ENCODE measurements at regions not wholly inside any gene's neighbourhood (a gene's known extent, or its start where the extent isn't known, plus 50 kb on each side); places are given as distances from the start of the nearest gene placed in this dataset.
"Not testable (repeated sequence)": the region's sequence is repeated elsewhere in the genome, so short reads cannot be mapped to it uniquely, and the experiment has no call there.

- Histone ChIP-seq H4K20me1 (ENCODE audit: low read length) (no peaks in the 10 kb centered on the region), H3K9me3 (ENCODE audit: low read length) (no peaks in the 10 kb centered on the region), H2AFZ (ENCODE audit: low read length) (no peak overlapping the region), H3K79me2 (ENCODE audit: low read length) (no peaks in the 10 kb centered on the region), H3K4me3 (ENCODE audit: low read length) (no peak overlapping the region), H3K36me3 (ENCODE audit: low read depth, low read length) (no peaks in the 10 kb centered on the region), H3K9ac (ENCODE audit: low read length) (no peak overlapping the region), H3K4me1 (ENCODE audit: insufficient read depth, low read length) (no peaks in the 10 kb centered on the region), H3F3A (ENCODE audit: low read length, unreplicated experiment) (no peaks in the 10 kb centered on the region), H3K27ac (ENCODE audit: low read length) (no peak overlapping the region), H3K27me3 (ENCODE audit: low read length) (no peaks in the 10 kb centered on the region), H3K4me2 (ENCODE audit: low read length) (no peak overlapping the region), H3K9me2 (replicated peaks; ENCODE audit: low read length) (0 out of 2 replicates have a peak, but pooled peaks cover 5% of the 10 kb centered on the region)
- TF ChIP-seq CTCF (conservative IDR thresholded peaks at IDR 0.05; ENCODE audit: low read depth, low read length) (no peak), EZH2phosphoT487 (IDR thresholded peaks at IDR 0.05; ENCODE audit: borderline replicate concordance, low read length) (no peak), EZH2 (IDR thresholded peaks at IDR 0.05; ENCODE audit: low read length, unreplicated experiment) (no peak)
- no TSS peak for BruUV-seq (replicated peaks)
- ATAC-seq (peak; percentile 46), DNase-seq (peak; percentile 5)
- ChIA-PET CTCF (no interaction called here), POLR2A (ENCODE audit: unreplicated experiment) (no interaction called here)
- intact Hi-C loops (cut with micrococcal nuclease), result no loop called here
These were observed 116.9 kb upstream of the BCHE start for GRCh38 chr3:165954171-165954570.

DNA sequence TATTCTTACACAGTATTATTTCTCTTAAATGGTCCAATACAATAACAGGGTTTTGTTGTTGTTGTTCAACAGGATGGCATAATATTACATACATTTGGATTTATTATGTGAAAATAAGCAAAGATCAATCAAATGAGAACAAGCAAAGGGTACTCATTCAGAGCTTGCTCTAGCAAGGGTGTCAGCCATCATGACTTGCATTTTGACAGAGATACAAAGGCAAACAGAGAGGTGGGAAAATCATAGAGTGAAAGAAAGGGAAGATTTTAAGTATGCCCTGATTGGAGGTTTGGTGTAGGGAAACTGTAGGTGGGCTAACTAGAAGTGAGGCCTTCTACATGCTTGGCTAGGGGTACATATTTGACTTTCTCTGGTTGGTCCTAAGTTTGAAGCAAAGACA, 109.1 kb upstream of the BCHE start:
- H3F3A ChIP-seq (ENCODE audit: low read length, unreplicated experiment), result no peaks in the 10 kb centered on the region
- no peak overlapping the region for H2AFZ ChIP-seq (ENCODE audit: low read length)
- H3K4me1 ChIP-seq (ENCODE audit: insufficient read depth, low read length), result no peaks in the 10 kb centered on the region
- ChIA-PET CTCF (no interaction called here), POLR2A (ENCODE audit: unreplicated experiment) (no interaction called here)
- H3K27me3 ChIP-seq (ENCODE audit: low read length), result no peaks in the 10 kb centered on the region
- no peak overlapping the region for H3K4me3 ChIP-seq (ENCODE audit: low read length)
- no peak for ATAC-seq
- BruUV-seq (replicated peaks), result no TSS peak
- no peaks in the 10 kb centered on the region for H3K9me3 ChIP-seq (ENCODE audit: low read length)
- H3K36me3 ChIP-seq (ENCODE audit: low read depth, low read length), result no peaks in the 10 kb centered on the region
- no peak for DNase-seq
- no peak overlapping the region for H3K4me2 ChIP-seq (ENCODE audit: low read length)
- TF ChIP-seq EZH2 (IDR thresholded peaks at IDR 0.05; ENCODE audit: low read length, unreplicated experiment) (no peak), EZH2phosphoT487 (IDR thresholded peaks at IDR 0.05; ENCODE audit: borderline replicate concordance, low read length) (no peak), CTCF (conservative IDR thresholded peaks at IDR 0.05; ENCODE audit: low read depth, low read length) (no peak)
- H3K79me2 ChIP-seq (ENCODE audit: low read length), result no peaks in the 10 kb centered on the region
- H3K9ac ChIP-seq (ENCODE audit: low read length), result no peak overlapping the region
- H3K9me2 ChIP-seq (replicated peaks; ENCODE audit: low read length), result no peaks in the 10 kb centered on the region
- intact Hi-C loops (cut with micrococcal nuclease), result no loop called here
- no peaks in the 10 kb centered on the region for H4K20me1 ChIP-seq (ENCODE audit: low read length)
- no peak overlapping the region for H3K27ac ChIP-seq (ENCODE audit: low read length)

DNA sequence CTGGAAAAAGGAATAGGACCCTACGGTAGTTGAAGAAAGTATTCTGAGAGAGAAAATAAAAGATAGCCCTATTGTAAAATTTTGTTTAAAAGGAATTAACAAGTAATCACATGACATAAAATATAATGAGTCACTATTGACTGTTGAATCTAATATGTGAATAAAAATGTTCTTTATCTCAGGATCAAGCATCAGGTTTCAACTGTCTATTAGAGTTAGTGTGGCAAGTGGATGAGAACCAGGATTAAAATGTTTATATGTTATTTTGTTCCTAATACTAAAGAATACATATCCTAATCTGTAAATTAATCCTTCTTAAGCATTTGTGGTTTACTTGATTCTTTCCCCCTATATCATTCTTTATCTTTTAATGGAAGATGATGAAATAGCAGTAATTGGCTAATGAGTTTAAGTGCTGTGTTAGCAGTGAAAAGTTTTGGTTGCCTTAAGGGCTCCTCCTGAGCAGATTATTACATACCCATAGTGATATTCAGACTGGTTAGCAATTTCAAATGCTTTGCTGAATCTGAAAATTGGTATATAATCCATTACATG, 101.8 kb upstream of the BCHE start:
- Histone ChIP-seq H4K20me1 (ENCODE audit: low read length) (no peaks in the 10 kb centered on the region), H3K9ac (ENCODE audit: low read length) (no peak overlapping the region), H3F3A (ENCODE audit: low read length, unreplicated experiment) (no peaks in the 10 kb centered on the region), H2AFZ (ENCODE audit: low read length) (no peak overlapping the region), H3K27me3 (ENCODE audit: low read length) (no peaks in the 10 kb centered on the region), H3K79me2 (ENCODE audit: low read length) (no peaks in the 10 kb centered on the region), H3K9me3 (ENCODE audit: low read length) (no peaks in the 10 kb centered on the region), H3K4me1 (ENCODE audit: insufficient read depth, low read length) (peaks cover 7% of the 10 kb centered on the region; the same call in 1 of the 2 replicates), H3K36me3 (ENCODE audit: low read depth, low read length) (no peaks in the 10 kb centered on the region), H3K4me2 (ENCODE audit: low read length) (no peak overlapping the region), H3K27ac (ENCODE audit: low read length) (no peak overlapping the region), H3K9me2 (replicated peaks; ENCODE audit: low read length) (no peaks in the 10 kb centered on the region), H3K4me3 (ENCODE audit: low read length) (no peak overlapping the region)
- peak; percentile 25 for DNase-seq
- CTCF ChIA-PET, result no interaction called here
- TF ChIP-seq EZH2phosphoT487 (IDR thresholded peaks at IDR 0.05; ENCODE audit: borderline replicate concordance, low read length) (no peak), EZH2 (IDR thresholded peaks at IDR 0.05; ENCODE audit: low read length, unreplicated experiment) (no peak), CTCF (conservative IDR thresholded peaks at IDR 0.05; ENCODE audit: low read depth, low read length) (no peak)
- ATAC-seq, result peak; percentile 76
- no TSS peak for BruUV-seq (replicated peaks)
- POLR2A ChIA-PET (ENCODE audit: unreplicated experiment), result interaction anchor here (0.6 kb wide), 1 partner anchor 1181 kb away, joined by 3 read pairs; no protein-coding TSS in a partner anchor
- intact Hi-C loops (cut with micrococcal nuclease), result no loop called here

GRCh38 chr3:165936081-165936480, 98.9 kb upstream of the BCHE start:
- ATAC-seq; H3F3A ChIP-seq (ENCODE audit: low read length, unreplicated experiment); H3K27me3 ChIP-seq (ENCODE audit: low read length); H2AFZ ChIP-seq (ENCODE audit: low read length); H3K9ac ChIP-seq (ENCODE audit: low read length); H3K9me2 ChIP-seq (replicated peaks; ENCODE audit: low read length); H3K27ac ChIP-seq (ENCODE audit: low read length); H3K4me2 ChIP-seq (ENCODE audit: low read length); CTCF ChIA-PET; H4K20me1 ChIP-seq (ENCODE audit: low read length); DNase-seq; H3K9me3 ChIP-seq (ENCODE audit: low read length); H3K4me3 ChIP-seq (ENCODE audit: low read length); H3K4me1 ChIP-seq (ENCODE audit: insufficient read depth, low read length); BruUV-seq (replicated peaks); intact Hi-C loops (cut with micrococcal nuclease); H3K79me2 ChIP-seq (ENCODE audit: low read length); POLR2A ChIA-PET (ENCODE audit: unreplicated experiment); H3K36me3 ChIP-seq (ENCODE audit: low read depth, low read length): not testable (repeated sequence)
